Trophoblast cell (in vitro differentiated cells and primary cell): ENCODE measurements at regions not wholly inside any gene's neighbourhood (a gene's known extent, or its start where the extent isn't known, plus 50 kb on each side); places are given as distances from the start of the nearest gene placed in this dataset.

Experiments
- DNase-seq, 2 donors: peaks; one replicate each; pipeline ENCODE4 v3.0.0-alpha.2; 2016
- H2AFZ ChIP-seq: 2 replicates; pipeline ENCODE4 v1.6.1; 2013; ENCODE audit warnings: low read length, moderate library complexity, mild to moderate bottlenecking; ENCODE audit not compliant: insufficient read depth, poor library complexity
- H2AK5ac ChIP-seq: 2 replicates; pipeline ENCODE4 v1.6.1; 2013; ENCODE audit warnings: mild to moderate bottlenecking, low read length
- H2BK120ac ChIP-seq: 2 replicates; pipeline ENCODE4 v1.6.1; 2013; ENCODE audit warnings: low read length, mild to moderate bottlenecking, moderate library complexity; ENCODE audit not compliant: insufficient read depth, poor library complexity
- H2BK12ac ChIP-seq: 2 replicates; pipeline ENCODE4 v1.6.1; 2013; ENCODE audit warnings: mild to moderate bottlenecking, low read length, moderate library complexity
- H2BK5ac ChIP-seq: 2 replicates; pipeline ENCODE4 v1.6.1; 2013; ENCODE audit warnings: low read length, low read depth, moderate library complexity, mild to moderate bottlenecking; ENCODE audit not compliant: poor library complexity
- H3K14ac ChIP-seq: 2 replicates; pipeline ENCODE4 v1.6.1; 2013; ENCODE audit warnings: mild to moderate bottlenecking, low read length
- H3K18ac ChIP-seq: 2 replicates; pipeline ENCODE4 v1.6.1; 2013; ENCODE audit warnings: mild to moderate bottlenecking, low read length
- H3K23ac ChIP-seq: 2 replicates; pipeline ENCODE4 v1.6.1; 2013; ENCODE audit warnings: low read length
- H3K27ac ChIP-seq: 2 replicates; pipeline ENCODE4 v1.5.1; 2013; ENCODE audit warnings: low read depth, mild to moderate bottlenecking, inconsistent platforms, low read length, moderate library complexity
- H3K27me3 ChIP-seq: 2 replicates; pipeline ENCODE4 v1.6.1; 2013; ENCODE audit warnings: inconsistent platforms, mild to moderate bottlenecking, low read length, moderate library complexity; ENCODE audit not compliant: insufficient read depth
- H3K36me3 ChIP-seq, 2 experiments: 1 replicate in 1 of 2; 2 replicates in 1 of 2; pipeline ENCODE4 v1.6.1; 2013; ENCODE audit warnings: low read length in 2 of 2, mild to moderate bottlenecking in 2 of 2, moderate library complexity in 1 of 2; ENCODE audit not compliant: insufficient read depth in 2 of 2, control insufficient read depth in 1 of 2
- H3K4ac ChIP-seq: 2 replicates; pipeline ENCODE4 v1.6.1; 2013; ENCODE audit warnings: low read depth, mild to moderate bottlenecking, low read length, moderate library complexity
- H3K4me1 ChIP-seq, 2 experiments: 1 replicate in 1 of 2; 2 replicates in 1 of 2; pipeline ENCODE4 v1.6.1; 2013; ENCODE audit warnings: low read length in 2 of 2, mild to moderate bottlenecking in 2 of 2, moderate library complexity in 1 of 2; ENCODE audit not compliant: insufficient read depth in 2 of 2, control insufficient read depth in 1 of 2
- H3K4me2 ChIP-seq: 2 replicates; pipeline ENCODE4 v1.6.1; 2013; ENCODE audit warnings: inconsistent platforms, mild to moderate bottlenecking, low read length, moderate library complexity
- H3K4me3 ChIP-seq: 2 replicates; pipeline ENCODE4 v1.5.1; 2013; ENCODE audit warnings: mild to moderate bottlenecking, low read depth, low read length, inconsistent platforms
- H3K79me1 ChIP-seq: one replicate; pipeline ENCODE4 v1.6.1; 2013; ENCODE audit warnings: low read length
- H3K79me2 ChIP-seq: 2 replicates; pipeline ENCODE4 v1.6.1; 2013; ENCODE audit warnings: low read length, mild to moderate bottlenecking; ENCODE audit not compliant: control insufficient read depth, insufficient read depth, poor library complexity
- H3K9ac ChIP-seq: 2 replicates; pipeline ENCODE4 v1.6.1; 2013; ENCODE audit warnings: mild to moderate bottlenecking, low read length
- H3K9me3 ChIP-seq: 2 replicates; pipeline ENCODE4 v1.6.1; 2013; ENCODE audit warnings: low read depth, mild to moderate bottlenecking, control low read depth, inconsistent platforms, low read length; ENCODE audit not compliant: insufficient read depth
- H4K12ac ChIP-seq: 2 replicates; pipeline ENCODE4 v1.6.1; 2013; ENCODE audit warnings: low read depth, mild to moderate bottlenecking, low read length, moderate library complexity
- H4K8ac ChIP-seq: 2 replicates; pipeline ENCODE4 v1.6.1; 2013; ENCODE audit warnings: low read depth, mild to moderate bottlenecking, low read length, moderate library complexity
- H4K91ac ChIP-seq: one replicate; pipeline ENCODE4 v1.6.1; 2013; ENCODE audit warnings: low read depth, mild to moderate bottlenecking, low read length, moderate library complexity
- WGBS: extraction: QIAGEN DNeasy Blood & Tissue Kit; methylation state at CpG from one replicate; pipeline ENCODE4 v1.1.7; 2013; ENCODE audit warnings: missing lambda C conversion rate; ENCODE audit not compliant: insufficient read length, insufficient coverage; ENCODE audit errors: extremely low coverage; 5-methylcytosine and 5-hydroxymethylcytosine counted together

GRCh38 chr21:31443736-31444521 is 99.9 kb upstream of the TIAM1 start:
- Histone ChIP-seq H3K23ac (no peak overlapping the region), H3K36me3 (no peaks in the 10 kb centered on the region), H2BK5ac (no peak overlapping the region), H2AFZ (no peak overlapping the region), H2AK5ac (no peak overlapping the region), H3K18ac (no peak overlapping the region), H3K79me2 (no peaks in the 10 kb centered on the region), H3K4me3 (no peak overlapping the region), H3K14ac (no peak overlapping the region), H4K8ac (no peak overlapping the region), H3K4me1 (peaks cover 8 to 13% of the 10 kb centered on the region in 2 experiments), H3K9me3 (peaks cover 2% of the 10 kb centered on the region), H2BK12ac (no peak overlapping the region), H3K4ac (no peak overlapping the region), H3K4me2 (no peak overlapping the region), H3K27me3 (no peaks in the 10 kb centered on the region), H3K79me1 (no peaks in the 10 kb centered on the region), H2BK120ac (no peak overlapping the region), H4K12ac (no peak overlapping the region), H3K27ac (no peak overlapping the region), H3K9ac (no peak overlapping the region), H4K91ac (no peak overlapping the region)
- no CpG with 5 or more reads among the region's 8 CpGs for WGBS
- DNase-seq = peak in 1 of 2 donors; percentile 24

GRCh38 chr21:31442339-31442738 is 98.3 kb upstream of the TIAM1 start:
- Histone ChIP-seq H3K9me3 (peaks cover 2% of the 10 kb centered on the region), H3K18ac (no peak overlapping the region), H4K91ac (no peak overlapping the region), H2AFZ (no peak overlapping the region), H3K4me3 (no peak overlapping the region), H3K27me3 (no peaks in the 10 kb centered on the region), H2BK12ac (no peak overlapping the region), H2BK120ac (no peak overlapping the region), H3K14ac (no peak overlapping the region), H2BK5ac (no peak overlapping the region), H3K27ac (no peak overlapping the region), H3K9ac (no peak overlapping the region), H3K79me2 (no peaks in the 10 kb centered on the region), H3K4me2 (peak overlapping the region; percentile 8), H3K23ac (no peak overlapping the region), H3K4me1 (peaks cover 4 to 10% of the 10 kb centered on the region in 2 experiments), H3K79me1 (no peaks in the 10 kb centered on the region), H3K36me3 (no peaks in the 10 kb centered on the region), H4K8ac (no peak overlapping the region), H4K12ac (no peak overlapping the region), H3K4ac (no peak overlapping the region), H2AK5ac (no peak overlapping the region)
- no CpG with 5 or more reads among the region's 6 CpGs for WGBS
- peak; percentile 91 to 98 for DNase-seq

GRCh38 chr21:31429506-31429905 is 85.4 kb upstream of the TIAM1 start:
- Histone ChIP-seq H3K27ac (no peak overlapping the region), H4K91ac (no peak overlapping the region), H2AFZ (no peak overlapping the region), H2BK5ac (no peak overlapping the region), H4K8ac (no peak overlapping the region), H3K14ac (no peak overlapping the region), H3K27me3 (no peaks in the 10 kb centered on the region), H3K79me1 (no peaks in the 10 kb centered on the region), H4K12ac (no peak overlapping the region), H3K23ac (no peak overlapping the region), H3K18ac (peak overlapping the region; percentile 39), H3K9ac (no peak overlapping the region), H3K9me3 (no peaks in the 10 kb centered on the region), H3K4me1 (no peaks in the 10 kb centered on the region), H3K4me2 (no peak overlapping the region), H2BK120ac (no peak overlapping the region), H3K36me3 (peaks cover 0 to 2% of the 10 kb centered on the region in 2 experiments), H3K4ac (no peak overlapping the region), H2AK5ac (no peak overlapping the region), H3K79me2 (no peaks in the 10 kb centered on the region), H3K4me3 (no peak overlapping the region), H2BK12ac (no peak overlapping the region)
- no peak for DNase-seq
- no CpG with 5 or more reads among the region's 9 CpGs for WGBS

GRCh38 chr21:31426235-31426797 is 82.3 kb upstream of the TIAM1 start:
- H4K8ac ChIP-seq = no peak overlapping the region
- no peaks in the 10 kb centered on the region for H3K4me1 ChIP-seq
- no peak overlapping the region for H2BK5ac ChIP-seq
- no peak overlapping the region for H2BK12ac ChIP-seq
- H3K18ac ChIP-seq = no peak overlapping the region
- no peak overlapping the region for H3K23ac ChIP-seq
- no CpG with 5 or more reads among the region's 5 CpGs for WGBS
- no peak for DNase-seq
- H4K12ac ChIP-seq = no peak overlapping the region
- H3K27me3 ChIP-seq = no peaks in the 10 kb centered on the region
- no peaks in the 10 kb centered on the region for H3K79me2 ChIP-seq
- H4K91ac ChIP-seq = no peak overlapping the region
- H3K36me3 ChIP-seq = peaks cover 0 to 2% of the 10 kb centered on the region in 2 experiments
- H3K79me1 ChIP-seq = no peaks in the 10 kb centered on the region
- H3K27ac ChIP-seq = no peak overlapping the region
- no peak overlapping the region for H3K9ac ChIP-seq
- H3K4me3 ChIP-seq = no peak overlapping the region
- no peak overlapping the region for H2AFZ ChIP-seq
- H2AK5ac ChIP-seq = no peak overlapping the region
- no peak overlapping the region for H3K4me2 ChIP-seq
- no peaks in the 10 kb centered on the region for H3K9me3 ChIP-seq
- H2BK120ac ChIP-seq = no peak overlapping the region
- H3K14ac ChIP-seq = no peak overlapping the region
- H3K4ac ChIP-seq = no peak overlapping the region
